ENCODE measurements at regions not wholly inside any gene's neighbourhood (a gene's known extent, or its start where the extent isn't known, plus 50 kb on each side); places are given as distances from the start of the nearest gene placed in this dataset.

DNA sequence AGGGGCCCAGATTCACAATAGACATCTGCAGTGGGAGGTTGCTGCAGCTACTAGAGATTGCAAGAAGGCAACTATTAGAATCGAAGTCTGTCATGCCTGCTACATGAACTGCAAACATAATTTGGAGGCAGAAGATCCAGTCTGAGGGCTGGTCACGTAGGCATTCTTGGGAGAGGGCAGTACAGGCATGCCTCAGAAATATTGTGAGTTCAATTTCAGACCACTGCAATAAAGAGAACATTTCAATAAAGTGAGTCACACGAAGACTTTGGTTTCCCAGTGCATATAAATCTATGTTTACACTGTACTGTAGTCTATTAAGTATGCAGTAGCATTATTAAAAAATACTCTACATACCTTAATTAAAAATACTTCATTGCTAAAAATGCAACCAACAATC is 585.8 kb upstream of the FAT1 start:
- DNase-seq, result no peak

GRCh38 chr4:187312299-187312698 is 588.6 kb upstream of the FAT1 start:
- no peak for DNase-seq

GRCh38 chr4:187317799-187318198 is 594.1 kb upstream of the FAT1 start:
- no peak for DNase-seq

DNA sequence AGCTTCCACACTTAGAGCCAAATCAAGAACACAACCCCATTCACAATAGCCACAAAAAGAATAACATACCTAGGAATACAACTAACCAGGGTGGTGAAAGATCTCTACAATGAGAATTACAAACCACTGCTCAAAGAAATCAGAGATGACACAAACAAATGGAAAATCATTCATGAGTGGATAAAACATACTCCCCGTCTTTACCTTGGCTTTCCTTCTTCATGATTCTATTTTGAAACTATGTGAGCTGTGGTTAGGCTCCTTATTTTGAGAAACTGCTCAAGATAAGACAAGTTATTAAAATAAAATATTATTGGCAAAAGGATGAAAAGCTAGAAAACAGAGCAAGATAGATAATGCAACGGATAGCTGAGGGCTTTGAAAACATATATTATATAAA is 598.1 kb upstream of the FAT1 start:
- no peak for DNase-seq

GRCh38 chr4:187332141-187332540 is 608.5 kb upstream of the FAT1 start:
- no peak for DNase-seq

DNA sequence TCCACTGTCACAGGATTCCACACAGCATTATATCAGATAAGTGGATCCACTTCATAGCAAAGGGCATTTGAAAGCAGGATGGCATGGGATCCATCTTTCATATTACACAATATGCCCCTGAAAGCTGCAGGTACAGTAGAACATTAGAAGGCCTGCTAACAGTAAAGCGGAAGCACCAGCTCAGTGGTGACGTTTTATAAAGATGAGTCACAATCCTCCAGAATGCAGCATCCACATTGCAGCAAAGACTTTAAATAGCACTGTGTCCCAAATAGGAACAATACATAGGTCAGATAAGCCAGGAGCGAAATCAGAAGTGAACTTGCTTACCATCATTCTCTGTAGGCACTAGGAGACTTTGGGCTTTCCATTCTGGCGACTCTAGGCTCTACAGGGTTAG is 609.5 kb upstream of the FAT1 start:
- DNase-seq, result no peak

DNA sequence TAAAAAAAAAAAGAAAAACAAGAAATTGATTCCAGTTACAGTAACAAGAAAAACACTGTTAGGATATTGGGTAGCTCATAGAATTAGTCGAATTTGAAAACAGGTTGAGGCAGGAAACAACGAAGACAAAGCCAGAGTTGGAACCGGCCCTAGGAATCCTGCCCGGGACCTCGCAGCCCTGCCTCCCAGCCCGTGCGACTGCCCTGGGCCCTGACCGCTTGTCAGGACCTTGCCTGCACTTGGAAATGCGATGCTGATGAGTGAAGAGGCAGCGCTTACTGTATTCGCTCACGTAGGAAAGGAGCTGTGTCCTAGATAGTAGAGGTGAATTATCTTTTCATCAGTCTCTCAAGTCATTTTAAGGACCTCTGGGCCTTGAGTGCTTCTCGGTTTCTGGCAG is 611.7 kb upstream of the FAT1 start:
- DNase-seq, result no peak

- DNase-seq, result no peak
Measured at GRCh38 chr4:187354740-187355139, 631.1 kb upstream of the FAT1 start.

GRCh38 chr4:187357045-187357643 is 633.5 kb upstream of the FAT1 start:
- DNase-seq, result no peak

DNA sequence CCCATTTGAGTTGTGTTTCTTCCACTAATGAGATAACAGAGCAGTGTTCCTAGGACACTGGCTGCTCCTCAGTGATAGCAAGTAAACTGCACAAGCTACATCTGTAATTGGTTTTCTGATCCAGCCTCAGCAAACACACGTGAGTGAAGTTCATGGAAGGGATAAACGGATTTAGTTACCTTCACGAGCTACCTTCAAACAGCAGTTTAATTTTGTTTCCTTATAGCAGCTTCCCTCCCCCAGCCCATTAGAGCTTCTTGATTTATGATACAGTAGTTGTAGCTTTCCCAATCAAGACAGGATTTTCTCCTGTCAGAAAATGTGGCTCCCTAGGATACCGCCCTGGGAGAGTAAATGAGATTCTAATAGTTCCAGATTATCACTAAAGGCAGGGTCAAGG is 634.2 kb upstream of the FAT1 start:
- no peak for DNase-seq

DNA sequence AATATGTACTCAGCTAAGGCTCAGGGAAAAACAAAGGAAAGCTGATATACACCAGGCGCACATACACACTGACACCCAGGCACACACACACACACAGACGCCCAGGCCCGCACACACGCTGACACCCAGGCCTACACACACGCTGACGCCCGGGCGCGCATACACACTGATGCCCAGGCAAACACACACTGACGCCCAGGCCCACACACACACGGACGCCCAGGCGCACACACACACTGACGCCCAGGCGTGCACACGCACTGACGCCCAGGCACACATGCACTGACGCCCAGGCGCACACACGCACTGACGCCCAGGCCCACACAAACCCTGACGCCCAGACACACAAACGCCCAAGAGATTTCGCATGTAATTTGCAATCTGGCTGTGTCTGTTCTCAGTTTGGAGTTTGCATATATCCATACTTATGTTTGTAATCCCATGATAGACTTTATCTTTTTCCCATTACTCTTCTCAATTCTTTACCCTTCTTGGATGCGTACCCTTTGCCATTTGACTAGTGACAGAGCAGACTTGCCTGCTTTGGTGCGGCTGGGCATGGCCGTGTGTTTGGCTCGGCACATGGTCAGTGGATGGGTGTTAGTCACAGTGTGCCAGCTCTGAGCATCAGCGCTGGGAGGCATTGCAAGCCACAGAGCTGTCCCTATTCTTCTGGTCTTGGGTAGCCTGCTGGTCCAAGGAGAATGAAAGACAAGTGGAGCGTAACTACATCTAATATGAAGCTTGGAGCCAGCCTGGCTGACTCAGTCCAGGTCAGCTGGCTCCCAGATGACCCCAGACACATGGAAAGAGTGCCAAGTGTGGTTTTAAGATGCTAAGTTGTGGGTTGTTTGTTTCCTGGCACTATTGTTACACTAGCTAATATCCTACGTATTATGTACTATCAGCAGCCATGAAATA is 632.4 kb upstream of the ZFP42 start:
- peak in 4 of 56 donors; percentile 2 to 25 (median 8) for DNase-seq

GRCh38 chr4:187364401-187364800 is 631.2 kb upstream of the ZFP42 start:
- DNase-seq, result no peak

GRCh38 chr4:187364851-187365250 is 630.7 kb upstream of the ZFP42 start:
- DNase-seq, result no peak

GRCh38 chr4:187366530-187366929 is 629.0 kb upstream of the ZFP42 start:
- DNase-seq, result no peak

DNA sequence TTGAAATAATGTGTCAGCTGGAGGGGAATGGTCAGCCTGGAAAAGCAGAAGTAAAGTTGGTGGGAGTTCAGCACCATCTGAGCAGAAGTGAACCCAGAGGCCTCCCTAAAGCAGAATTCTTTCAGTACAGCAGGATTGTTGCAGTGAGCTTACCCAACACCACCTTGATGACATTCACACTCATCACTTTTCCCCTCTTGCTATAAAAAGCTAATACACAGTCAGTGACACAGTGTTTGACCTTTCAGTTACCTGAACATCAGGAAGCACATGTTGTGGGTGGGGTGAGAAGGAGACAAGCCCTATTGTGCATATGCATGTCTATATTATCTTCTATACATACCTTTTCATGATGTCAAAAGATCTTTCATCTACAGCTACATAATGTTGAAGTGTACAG is 624.7 kb upstream of the ZFP42 start:
- DNase-seq, result no peak

GRCh38 chr4:187378441-187378840 is 617.1 kb upstream of the ZFP42 start:
- no peak for DNase-seq

DNA sequence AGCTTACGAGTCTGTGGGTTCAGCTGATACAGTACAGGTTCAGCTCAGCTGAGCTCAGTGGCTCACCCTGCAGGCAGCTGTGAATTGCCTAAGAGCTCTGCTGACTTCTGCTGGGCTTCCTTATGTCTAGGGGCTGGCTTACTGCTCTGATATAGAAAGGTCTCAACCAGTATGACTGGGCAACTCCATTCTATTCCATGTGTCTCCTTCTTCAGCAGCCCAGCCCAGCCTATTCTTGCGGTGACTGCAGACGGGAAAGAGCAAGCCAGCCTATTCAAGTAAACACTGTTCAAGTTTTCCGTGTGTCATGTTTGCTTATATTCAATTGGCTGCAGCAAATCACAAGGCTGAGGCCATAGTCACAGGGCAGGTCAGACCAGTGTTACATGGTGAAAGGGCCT is 615.4 kb upstream of the ZFP42 start:
- no peak for DNase-seq

DNA sequence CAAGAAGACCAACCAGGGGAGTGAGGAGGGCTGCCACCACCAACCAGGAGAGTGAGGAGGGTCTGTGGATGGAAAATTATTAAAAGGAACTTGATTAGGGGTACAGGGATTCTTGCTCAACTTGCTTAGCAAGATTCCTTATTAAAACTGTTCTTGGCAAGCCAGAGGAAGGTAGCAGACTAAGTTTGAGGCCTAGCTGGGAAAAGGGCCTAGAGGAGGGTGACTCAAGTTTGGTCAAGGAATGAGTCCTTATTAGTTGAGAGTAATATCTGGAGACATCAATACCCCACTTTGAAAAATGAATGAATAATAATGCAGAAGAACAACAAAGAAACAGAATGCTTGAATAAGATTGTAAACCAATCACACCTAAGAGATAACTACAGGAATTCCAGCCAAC is 612.4 kb upstream of the ZFP42 start:
- no peak for DNase-seq

DNA sequence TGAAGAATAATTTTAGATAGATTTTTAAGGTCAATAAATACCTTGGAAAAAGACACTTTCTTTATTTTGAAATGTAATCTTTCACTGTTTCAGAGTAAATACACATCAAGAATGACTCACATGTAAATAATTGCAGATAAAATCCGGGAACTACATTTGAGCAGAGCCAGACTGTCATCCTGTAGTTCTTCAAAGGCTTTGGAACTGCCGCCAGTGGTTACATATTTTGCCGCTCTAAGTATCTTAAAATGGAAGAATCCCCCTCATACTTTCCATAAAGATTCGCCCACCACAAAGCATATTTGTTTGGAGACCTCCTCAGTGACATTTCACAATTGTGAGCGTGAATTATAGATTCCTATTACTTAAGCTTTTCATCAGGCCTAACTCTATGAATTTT is 607.8 kb upstream of the ZFP42 start:
- DNase-seq, result no peak

- no peak for DNase-seq
Measured at GRCh38 chr4:187389420-187389819, 606.2 kb upstream of the ZFP42 start.

DNA sequence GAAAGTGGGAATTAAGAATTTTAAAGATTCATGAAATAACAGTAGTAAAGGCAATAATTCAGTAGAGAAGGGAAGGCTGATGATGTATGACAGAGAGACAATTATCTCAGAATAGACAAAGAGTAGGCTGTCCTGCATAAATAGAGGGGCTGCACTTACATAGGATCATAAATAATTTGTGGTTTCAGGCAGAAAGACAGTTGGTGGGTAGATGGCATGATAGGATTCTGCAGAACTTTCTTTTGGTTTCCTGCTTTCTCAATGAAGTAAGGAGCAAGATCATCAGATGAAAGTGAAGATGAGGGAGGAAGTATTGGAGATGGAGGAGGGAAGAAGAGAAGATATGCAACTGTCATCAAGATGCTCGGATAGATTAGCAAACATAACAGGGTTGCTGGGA is 604.9 kb upstream of the ZFP42 start:
- DNase-seq, result no peak

- no peak for DNase-seq
Measured at GRCh38 chr4:187393531-187394344, 601.8 kb upstream of the ZFP42 start.

Data from amygdala (tissue), 56 donors.